HCEC 1CT (cell line): ENCODE measurements at regions not wholly inside any gene's neighbourhood (a gene's known extent, or its start where the extent isn't known, plus 50 kb on each side); places are given as distances from the start of the nearest gene placed in this dataset.
"Not testable (repeated sequence)": the region's sequence is repeated elsewhere in the genome, so short reads cannot be mapped to it uniquely, and the experiment has no call there.

Source experiments
- DNase-seq: peaks from one replicate; pipeline ENCODE4 v3.0.0-alpha.2; 2017

DNA sequence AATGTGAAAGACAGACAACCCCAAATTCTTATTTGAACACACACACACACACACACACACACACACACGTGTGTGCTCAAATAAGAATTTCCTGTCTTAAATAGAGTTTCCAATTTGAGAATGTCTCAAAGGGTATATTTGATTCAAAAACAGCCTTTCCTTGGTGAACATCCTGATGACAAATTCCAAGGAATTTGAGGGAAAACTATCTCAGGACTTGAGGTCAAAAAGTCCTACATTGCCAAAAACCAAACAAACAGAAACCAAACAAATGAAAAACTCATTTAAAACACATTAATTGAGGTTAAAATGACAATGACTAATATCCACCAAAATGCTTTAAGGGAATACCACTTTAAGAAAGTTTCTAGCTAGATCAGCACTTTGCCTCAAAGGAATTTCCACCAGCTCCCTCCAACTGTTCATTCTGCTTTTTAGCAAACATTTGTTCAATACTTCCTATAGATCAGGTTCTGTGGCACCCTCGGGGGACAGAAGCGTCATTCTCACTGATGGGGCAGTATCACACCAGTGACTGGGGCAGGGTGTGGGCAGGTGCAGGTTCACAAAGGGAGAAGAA, 232.1 kb upstream of the TRIB2 start:
- DNase-seq: peak; percentile 57

GRCh38 chr2:12486205-12487118, 230.3 kb upstream of the TRIB2 start:
- peak; percentile 57 for DNase-seq

GRCh38 chr2:12487253-12488004, 229.3 kb upstream of the TRIB2 start:
- DNase-seq: no peak

- no peak for DNase-seq
Measured at GRCh38 chr2:12488352-12489318, 228.1 kb upstream of the TRIB2 start.

GRCh38 chr2:12490641-12491040, 226.1 kb upstream of the TRIB2 start:
- no peak for DNase-seq

- not testable (repeated sequence) for DNase-seq
Measured at GRCh38 chr2:12492360-12492759, 224.4 kb upstream of the TRIB2 start.

DNA sequence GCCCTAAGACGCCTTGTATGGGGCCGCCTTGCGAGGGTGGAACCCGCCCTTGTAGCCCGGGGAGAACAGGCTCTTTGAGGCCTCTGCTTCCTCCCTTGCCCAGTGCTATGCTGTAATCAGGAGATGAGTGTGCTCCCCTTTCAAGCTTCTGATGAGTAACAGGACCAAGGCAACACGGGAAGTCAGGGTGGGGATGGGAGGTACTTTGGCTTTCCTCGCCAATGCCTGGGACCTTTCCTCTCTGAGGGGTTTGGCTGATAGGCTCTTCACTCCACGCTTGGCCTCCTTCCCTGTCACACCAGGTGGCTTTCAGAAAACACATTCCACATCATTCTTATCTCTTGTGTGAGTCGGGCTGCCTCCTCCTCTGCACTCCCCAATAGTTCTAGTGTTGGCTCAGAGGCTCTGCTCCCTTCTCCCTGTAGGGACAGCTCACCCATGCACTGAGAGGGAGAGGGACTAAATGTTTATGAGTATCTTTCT, 223.7 kb upstream of the TRIB2 start:
- peak; percentile 72 for DNase-seq

GRCh38 chr2:12495247-12495868, 221.4 kb upstream of the TRIB2 start:
- DNase-seq: no peak

DNA sequence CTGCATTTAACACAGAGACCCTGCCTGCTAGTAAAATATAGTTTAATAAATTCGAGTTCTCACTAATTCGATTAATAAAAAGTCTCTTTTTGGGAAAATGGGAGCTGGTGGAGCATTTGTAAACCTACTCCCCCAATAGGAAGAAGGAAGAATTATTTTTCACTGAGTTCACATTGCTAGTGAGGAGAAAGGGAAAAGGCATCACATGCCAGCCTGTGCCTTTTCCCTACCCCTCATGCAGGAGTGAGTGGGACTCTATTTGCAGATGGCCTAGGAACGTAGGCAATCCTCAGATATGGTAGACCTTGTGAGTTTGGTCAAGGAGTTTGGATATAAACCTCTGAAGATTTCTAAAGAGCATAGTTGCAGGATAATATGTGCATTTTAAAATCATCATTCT, 218.4 kb upstream of the TRIB2 start:
- peak; percentile 38 for DNase-seq

DNA sequence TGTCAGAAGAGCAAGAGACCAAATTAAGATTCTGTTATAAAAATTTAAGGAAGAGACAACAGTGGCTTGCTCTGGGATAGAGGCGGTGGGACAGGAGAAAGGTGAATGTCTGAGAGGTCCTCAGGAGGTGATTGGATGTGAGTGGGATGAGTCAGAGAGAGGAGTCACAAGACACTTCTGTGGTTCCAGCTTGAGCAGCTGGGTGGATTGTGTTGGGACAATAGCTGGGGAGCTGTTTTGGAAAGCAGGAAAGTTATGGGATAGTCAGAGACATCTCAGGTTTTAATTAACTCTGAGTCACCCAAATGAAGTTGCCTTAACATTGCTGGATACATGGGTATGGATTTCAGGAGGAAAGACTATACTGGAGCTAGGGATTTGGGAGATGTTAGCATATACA, 218.0 kb upstream of the TRIB2 start:
- DNase-seq: peak; percentile 79

DNA sequence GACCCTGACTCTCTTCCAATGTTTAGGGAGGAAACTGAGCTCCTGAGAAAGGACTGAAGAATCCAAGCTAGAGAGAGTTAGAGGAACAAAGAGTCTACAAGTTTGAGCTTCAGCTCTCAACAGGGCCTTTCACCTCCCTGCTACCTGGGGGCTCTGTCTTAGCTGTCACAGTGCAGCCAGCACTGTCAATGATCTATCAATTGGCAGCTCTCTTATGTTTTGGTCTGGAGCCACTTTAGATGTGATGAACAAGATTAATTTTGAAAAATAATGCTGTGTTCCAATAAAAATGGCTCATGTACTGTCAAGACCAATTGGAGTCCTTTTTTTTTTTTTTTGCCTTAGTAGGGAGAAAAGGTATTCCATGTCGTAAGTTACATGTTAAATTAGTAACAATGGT, 215.8 kb upstream of the TRIB2 start:
- DNase-seq: no peak

DNA sequence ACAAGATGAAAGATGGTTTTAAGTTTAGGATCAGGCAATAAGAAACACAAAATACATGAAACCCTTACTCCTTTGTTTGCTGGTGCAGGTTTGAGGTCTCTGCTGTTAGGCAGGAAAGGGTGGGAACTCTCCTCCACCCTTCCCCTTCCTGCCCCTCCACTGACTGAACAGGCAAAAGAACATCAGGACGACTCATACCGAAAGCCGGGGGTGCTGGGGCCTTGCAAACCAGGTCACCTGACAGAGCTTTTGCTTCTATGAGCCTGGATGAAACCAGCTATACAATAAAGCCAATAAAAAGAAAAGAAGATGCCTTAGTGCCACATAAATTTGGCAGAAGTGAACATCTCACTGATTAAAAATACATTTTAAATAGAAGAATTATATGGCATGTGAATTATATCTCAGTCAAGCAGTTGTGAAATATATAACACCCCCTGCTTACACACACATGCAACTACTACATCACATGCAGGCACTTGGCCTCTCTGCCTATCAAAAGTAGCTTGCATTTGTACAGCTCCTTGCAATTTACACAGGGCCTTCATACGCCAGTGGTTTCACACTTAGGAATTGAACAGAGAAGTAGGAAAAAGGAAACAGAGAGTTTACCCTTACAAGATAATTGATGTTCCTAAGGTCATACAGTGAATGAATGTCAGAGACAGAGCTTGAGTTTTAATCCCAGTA, 215.1 kb upstream of the TRIB2 start:
- peak; percentile 19 for DNase-seq

DNA sequence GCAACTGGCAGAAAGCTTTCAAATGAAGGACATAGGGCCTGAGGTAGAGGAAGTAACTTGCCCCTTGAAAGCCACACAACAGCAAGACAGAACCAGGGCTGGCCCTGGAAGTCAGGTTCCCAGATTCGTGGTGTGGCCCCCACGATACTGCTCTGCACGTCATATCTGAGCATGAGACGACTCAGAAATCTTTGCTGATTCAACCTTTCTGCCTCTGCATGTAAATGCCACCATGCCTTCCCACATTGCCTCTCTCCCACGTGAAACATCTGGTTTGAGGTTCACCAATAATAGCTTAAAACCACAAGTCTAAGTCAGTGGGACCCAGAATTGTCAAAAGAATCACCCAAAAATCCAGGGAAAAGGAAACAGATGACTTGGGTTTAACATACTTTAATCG, 214.0 kb upstream of the TRIB2 start:
- DNase-seq: peak; percentile 56

DNA sequence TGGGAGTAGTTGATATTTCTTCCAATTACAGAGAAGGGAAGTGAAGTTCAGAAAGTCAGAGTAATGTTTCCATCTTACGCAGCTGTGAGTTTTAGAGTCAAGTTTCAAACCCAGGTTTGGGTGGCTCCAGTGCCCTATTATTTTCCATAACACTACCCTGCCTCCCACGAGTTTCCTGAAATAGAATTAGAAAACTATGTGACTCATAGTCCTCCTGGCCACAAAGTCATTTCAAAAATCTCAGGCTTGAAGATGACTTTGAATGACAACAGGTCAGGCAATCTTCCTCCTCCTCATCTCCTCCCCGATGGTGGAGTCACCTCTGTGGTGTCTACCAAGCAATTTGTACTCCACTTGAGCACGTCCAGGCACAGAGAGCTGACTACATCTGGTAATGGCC, 212.3 kb upstream of the TRIB2 start:
- peak; percentile 45 for DNase-seq

DNA sequence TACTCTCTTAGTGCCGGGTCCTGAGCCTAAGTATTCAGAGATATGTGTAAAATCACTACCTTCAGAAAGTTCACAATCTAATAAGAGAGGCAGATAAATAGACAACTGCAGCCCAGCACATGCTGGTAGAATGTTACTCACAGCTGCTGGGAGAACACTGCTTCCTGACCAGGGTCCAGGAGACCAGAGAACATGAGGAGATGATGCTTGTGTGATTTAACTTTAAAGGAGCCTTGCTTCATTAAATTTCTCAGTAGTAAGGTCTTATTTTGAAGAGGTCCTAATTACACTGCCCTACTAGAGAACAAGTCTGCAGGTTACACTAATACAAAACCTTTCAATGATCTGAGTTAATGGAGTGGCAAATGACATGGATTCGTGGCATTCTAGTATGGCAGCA, 209.9 kb upstream of the TRIB2 start:
- DNase-seq: peak; percentile 11

GRCh38 chr2:12507295-12507694, 209.4 kb upstream of the TRIB2 start:
- peak; percentile 74 for DNase-seq

DNA sequence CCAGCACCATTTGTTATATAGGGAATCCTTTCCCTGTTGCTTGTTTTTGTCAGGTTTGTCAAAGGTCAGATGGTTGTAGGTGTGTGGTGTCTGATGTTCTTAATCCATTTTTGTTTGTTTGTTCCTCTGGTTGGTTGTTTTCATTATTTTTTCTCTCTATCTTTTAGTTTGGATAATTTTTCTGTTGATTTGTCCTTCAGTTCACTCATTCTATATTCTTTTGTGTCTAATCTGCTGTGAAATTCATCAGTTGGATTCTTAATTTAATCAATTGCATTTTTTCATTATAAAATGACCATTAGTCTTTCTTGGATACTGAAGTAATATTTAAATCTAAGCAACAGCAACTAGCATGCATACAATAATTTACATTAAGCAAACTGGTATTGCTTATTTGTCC, 206.7 kb upstream of the TRIB2 start:
- no peak for DNase-seq

GRCh38 chr2:12513339-12513738, 203.4 kb upstream of the TRIB2 start:
- no peak for DNase-seq

DNA sequence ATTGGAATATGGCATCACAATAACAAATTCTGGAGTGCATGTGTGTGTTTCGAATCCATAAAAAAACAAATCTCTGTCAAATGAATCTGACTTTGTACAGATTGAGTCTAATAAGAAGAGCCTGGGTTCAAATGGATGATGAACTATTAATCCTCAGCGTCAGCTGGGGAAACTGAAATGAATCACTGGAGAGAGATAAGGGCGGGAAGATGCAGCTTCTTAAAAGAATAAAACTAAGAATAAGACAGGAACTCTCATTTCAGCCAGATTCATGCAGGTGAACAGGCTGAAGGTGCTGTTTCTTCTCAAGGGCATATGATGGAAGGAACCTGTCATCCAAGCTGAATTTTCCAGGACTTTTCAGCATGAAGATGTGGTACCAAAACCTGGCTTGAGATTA, 202.6 kb upstream of the TRIB2 start:
- DNase-seq: no peak

DNA sequence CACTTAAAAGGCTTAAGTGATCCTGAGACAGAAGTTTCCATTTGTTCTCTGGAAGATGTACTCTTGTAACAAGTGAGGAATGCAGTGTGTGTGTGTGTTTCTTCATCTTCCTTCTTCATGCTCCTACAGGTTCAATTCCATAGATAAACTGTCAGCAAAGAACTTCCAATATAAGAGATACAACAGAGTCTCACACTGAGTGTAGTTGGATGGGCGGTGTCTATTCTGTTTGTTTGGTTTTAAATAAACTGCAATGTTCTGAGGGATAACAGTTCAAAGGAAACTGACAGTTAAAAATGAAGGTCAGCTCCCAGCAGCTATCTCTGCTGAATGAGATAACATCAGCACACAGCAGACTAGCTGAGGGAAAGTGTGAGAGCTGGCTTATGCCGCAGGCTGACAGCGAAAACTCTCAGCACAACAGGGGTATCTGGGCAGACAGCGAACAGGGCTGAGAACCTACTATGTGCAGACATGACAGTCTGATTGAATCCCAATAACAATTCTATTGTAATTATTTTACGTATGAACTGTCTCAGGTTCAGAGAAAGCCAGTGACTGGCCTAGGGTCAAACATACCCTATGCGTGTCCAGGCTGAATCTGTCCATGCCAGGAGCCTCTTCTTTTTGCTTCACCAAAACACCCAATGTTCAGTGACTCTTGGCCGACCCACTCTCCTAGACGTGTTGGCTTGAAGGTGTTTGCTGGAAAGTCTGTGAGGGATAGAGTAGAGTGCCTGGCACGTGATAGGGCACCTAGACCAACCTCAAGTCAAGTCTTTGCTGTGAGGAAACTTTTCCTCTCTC, 201.9 kb upstream of the TRIB2 start:
- no peak for DNase-seq
